MCF 10A (cell line): ENCODE measurements at regions not wholly inside any gene's neighbourhood (a gene's known extent, or its start where the extent isn't known, plus 50 kb on each side); places are given as distances from the start of the nearest gene placed in this dataset.
A peak's percentile ranks its signal among the peaks of the same experiment; 100 is the strongest.

ENCODE experiments used
- BruUV-seq: library from RNA; stranded (reverse); fragments of 400-500 nt; replicated peaks from 2 replicates; lab custom pipeline; 2021; lab: Mats Ljungman, UMichigan
- CTCF ChIA-PET: fragments of 300-600 bp; sonication (Branson Sonifier 250); formaldehyde crosslinking; extraction: SDS; loops from one replicate; lab custom pipeline; 2021; ENCODE audit warnings: antibody characterized with exemption, inconsistent platforms; lab: Yijun Ruan, JAX
- POLR2A ChIA-PET: fragments of 300-600, 350-650 bp; sonication (Branson Sonifier 250); formaldehyde crosslinking; extraction: SDS; loops from one replicate; lab custom pipeline; 2020; ENCODE audit warnings: antibody characterized with exemption, inconsistent platforms; lab: Yijun Ruan, JAX
- DNase-seq: peaks from one replicate; pipeline ENCODE4 v3.0.0-alpha.2; 2018; ENCODE audit not compliant: unreplicated experiment
- H3K27ac Mint-ChIP-seq: one replicate; pipeline ENCODE4 v1.8.0; 2022; ENCODE audit warnings: mild to moderate bottlenecking, low read depth, mixed read lengths; ENCODE audit not compliant: unreplicated experiment
- H3K27me3 Mint-ChIP-seq: one replicate; pipeline ENCODE4 v1.8.0; 2022; ENCODE audit warnings: mixed read lengths; ENCODE audit not compliant: insufficient read depth, unreplicated experiment
- H3K36me3 Mint-ChIP-seq: one replicate; pipeline ENCODE4 v1.8.0; 2022; ENCODE audit warnings: mild to moderate bottlenecking, moderate library complexity, mixed read lengths; ENCODE audit not compliant: insufficient read depth, unreplicated experiment
- H3K4me1 Mint-ChIP-seq: one replicate; pipeline ENCODE4 v1.8.0; 2022; ENCODE audit warnings: mixed read lengths; ENCODE audit not compliant: insufficient read depth, unreplicated experiment
- H3K4me3 Mint-ChIP-seq: one replicate; pipeline ENCODE4 v1.8.0; 2022; ENCODE audit warnings: mild to moderate bottlenecking, moderate library complexity, mixed read lengths; ENCODE audit not compliant: unreplicated experiment
- H3K9me3 Mint-ChIP-seq: one replicate; pipeline ENCODE4 v1.8.0; 2022; ENCODE audit warnings: mixed read lengths; ENCODE audit not compliant: unreplicated experiment
- intact Hi-C: fragments of 100-400 bp; cut with micrococcal nuclease; formaldehyde crosslinking; loops from 2 replicates; pipeline ENCODE4 v1.14.1; 2022
- TF ChIP-seq, protein P1 (sequence below): fragments of 200-600 bp; IDR thresholded peaks from one replicate; pipeline ENCODE4 v1.8.0; 2022; ENCODE audit warnings: antibody characterized with exemption, mild to moderate bottlenecking; ENCODE audit not compliant: unreplicated experiment

DNA sequence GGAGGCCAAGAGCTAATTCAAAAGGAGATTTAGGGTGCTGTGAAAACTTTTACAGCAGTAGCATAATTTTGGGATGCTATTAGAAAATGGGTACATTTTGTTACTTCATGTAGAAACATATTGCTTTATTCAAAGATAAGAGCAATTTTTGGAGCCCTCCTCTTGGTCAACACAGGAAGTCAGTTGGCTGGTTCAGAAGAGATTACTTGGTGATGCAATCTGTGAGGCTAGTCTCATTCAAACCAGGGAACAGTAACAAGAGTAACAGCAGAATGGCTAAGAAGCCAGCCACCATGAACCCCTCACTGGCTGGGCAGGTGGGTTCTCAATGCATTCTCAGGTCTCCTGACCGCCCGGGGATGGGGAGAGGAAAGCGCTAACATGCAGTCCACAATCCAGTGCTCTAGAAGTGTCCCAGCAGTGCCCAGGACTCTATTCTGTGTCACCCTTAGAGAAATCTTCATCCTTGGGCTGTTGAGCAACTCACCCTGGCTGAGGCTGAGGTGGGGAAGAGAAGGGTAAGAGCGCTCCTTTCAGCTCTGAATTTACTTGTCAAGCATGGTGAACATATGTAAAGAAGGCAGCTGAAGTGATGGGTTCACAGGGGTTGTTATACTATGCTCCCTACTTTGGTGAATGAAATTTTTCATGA is 262.2 kb upstream of the UBASH3B start:
- Mint-ChIP-seq H3K4me1 (peaks cover 6% of the 10 kb centered on the region), H3K36me3 (peaks cover 56% of the 10 kb centered on the region), H3K9me3 (peaks cover 9% of the 10 kb centered on the region), H3K4me3 (no peak overlapping the region), H3K27me3 (no peaks in the 10 kb centered on the region), H3K27ac (no peak overlapping the region)
- ChIA-PET CTCF (no interaction called here), POLR2A (interaction anchor here (1.1 to 1.4 kb wide), 3 partner anchors 10 to 19 kb away, joined by 3 to 4 read pairs (median 3); no protein-coding TSS in a partner anchor)
- intact Hi-C loops, result no loop called here
- BruUV-seq, result no TSS peak
- no peak for DNase-seq
- TF ChIP-seq, protein P1, sequence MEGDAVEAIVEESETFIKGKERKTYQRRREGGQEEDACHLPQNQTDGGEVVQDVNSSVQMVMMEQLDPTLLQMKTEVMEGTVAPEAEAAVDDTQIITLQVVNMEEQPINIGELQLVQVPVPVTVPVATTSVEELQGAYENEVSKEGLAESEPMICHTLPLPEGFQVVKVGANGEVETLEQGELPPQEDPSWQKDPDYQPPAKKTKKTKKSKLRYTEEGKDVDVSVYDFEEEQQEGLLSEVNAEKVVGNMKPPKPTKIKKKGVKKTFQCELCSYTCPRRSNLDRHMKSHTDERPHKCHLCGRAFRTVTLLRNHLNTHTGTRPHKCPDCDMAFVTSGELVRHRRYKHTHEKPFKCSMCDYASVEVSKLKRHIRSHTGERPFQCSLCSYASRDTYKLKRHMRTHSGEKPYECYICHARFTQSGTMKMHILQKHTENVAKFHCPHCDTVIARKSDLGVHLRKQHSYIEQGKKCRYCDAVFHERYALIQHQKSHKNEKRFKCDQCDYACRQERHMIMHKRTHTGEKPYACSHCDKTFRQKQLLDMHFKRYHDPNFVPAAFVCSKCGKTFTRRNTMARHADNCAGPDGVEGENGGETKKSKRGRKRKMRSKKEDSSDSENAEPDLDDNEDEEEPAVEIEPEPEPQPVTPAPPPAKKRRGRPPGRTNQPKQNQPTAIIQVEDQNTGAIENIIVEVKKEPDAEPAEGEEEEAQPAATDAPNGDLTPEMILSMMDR, result no peak

DNA sequence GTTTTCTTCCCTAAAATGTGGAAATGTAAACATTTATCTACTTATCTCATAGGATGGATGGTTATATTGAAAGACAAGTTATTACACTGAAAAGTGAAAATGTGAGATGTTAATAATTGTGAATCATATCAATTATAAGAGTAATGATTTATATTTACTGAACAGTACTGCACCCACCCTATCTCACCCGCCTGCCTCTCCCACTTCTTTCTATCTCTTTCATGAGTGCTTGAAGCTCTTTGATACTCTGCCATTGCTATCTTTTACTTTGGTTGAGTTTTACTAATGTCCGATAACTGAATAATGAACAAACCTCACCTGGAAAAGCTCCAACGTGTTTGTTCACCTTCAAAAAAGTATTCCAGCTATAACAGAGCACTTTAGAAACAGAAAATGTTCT is 263.0 kb upstream of the UBASH3B start:
- Mint-ChIP-seq H3K27ac (no peak overlapping the region), H3K27me3 (no peaks in the 10 kb centered on the region), H3K9me3 (peaks cover 9% of the 10 kb centered on the region), H3K36me3 (peaks cover 55% of the 10 kb centered on the region), H3K4me1 (no peaks in the 10 kb centered on the region), H3K4me3 (no peak overlapping the region)
- intact Hi-C loops, result no loop called here
- CTCF ChIA-PET, result interaction anchor here (1.5 kb wide), 1 partner anchor 737 kb away, joined by 5 read pairs; no protein-coding TSS in a partner anchor
- no TSS peak for BruUV-seq
- POLR2A ChIA-PET, result interaction anchor here (1.1 to 1.2 kb wide), 2 partner anchors 11 to 20 kb away, joined by 3 to 4 read pairs; no protein-coding TSS in a partner anchor
- no peak for DNase-seq
- TF ChIP-seq, protein P1, result no peak

DNA sequence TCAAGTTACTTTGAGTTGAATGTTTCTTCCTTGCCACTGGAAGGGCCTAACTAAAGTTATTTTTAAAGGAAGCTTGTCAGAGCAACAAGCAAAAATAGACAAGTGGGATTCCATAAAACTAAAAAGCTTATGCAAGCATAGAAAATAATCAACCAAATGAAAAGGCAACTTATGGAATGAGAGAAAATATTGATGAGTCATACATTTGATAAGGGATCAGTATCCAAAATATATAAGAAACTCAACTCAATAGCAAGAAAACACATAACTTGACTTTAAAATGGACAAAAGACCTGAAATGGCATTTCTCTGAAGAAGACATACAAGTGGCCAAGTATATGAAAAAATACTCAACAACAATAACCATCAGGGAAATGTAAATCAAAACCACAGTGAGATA is 264.5 kb upstream of the UBASH3B start:
- no TSS peak for BruUV-seq
- Mint-ChIP-seq H3K9me3 (peaks cover 9% of the 10 kb centered on the region), H3K4me3 (no peak overlapping the region), H3K27ac (no peak overlapping the region), H3K4me1 (no peaks in the 10 kb centered on the region), H3K36me3 (peaks cover 48% of the 10 kb centered on the region), H3K27me3 (no peaks in the 10 kb centered on the region)
- intact Hi-C loops, result no loop called here
- ChIA-PET CTCF (interaction anchor here (0.6 to 1.5 kb wide), 2 partner anchors 180 to 736 kb away, joined by 4 to 5 read pairs; no protein-coding TSS in a partner anchor), POLR2A (interaction anchor here (0.6 to 1.3 kb wide), 2 partner anchors 10 to 289 kb away, joined by 3 to 4 read pairs; no protein-coding TSS in a partner anchor)
- TF ChIP-seq, protein P1, result no peak
- DNase-seq, result no peak

DNA sequence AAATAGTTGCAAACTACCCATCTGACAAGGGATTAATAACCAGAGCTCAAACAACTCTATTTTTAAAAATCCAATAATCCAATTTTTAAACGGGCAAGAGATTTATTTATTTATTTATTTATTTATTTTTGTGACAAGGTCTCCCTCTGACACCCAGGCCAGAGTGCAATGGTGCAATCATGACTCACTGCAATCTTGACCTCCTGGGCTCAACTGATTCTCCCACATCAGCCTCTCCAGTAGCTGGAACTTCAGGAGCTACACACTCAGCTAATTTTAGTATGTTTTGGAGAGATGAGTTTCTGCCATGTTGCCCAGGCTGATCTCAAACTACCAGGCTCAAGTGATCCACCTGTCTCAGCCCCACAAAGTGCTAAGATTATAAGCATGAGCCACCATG is 267.2 kb upstream of the BLID start:
- peaks cover 15% of the 10 kb centered on the region for H3K9me3 Mint-ChIP-seq
- H3K4me1 Mint-ChIP-seq, result no peaks in the 10 kb centered on the region
- H3K36me3 Mint-ChIP-seq, result peaks cover 18% of the 10 kb centered on the region
- no TSS peak for BruUV-seq
- intact Hi-C loops, result no loop called here
- peak; percentile 20 for DNase-seq
- no peak overlapping the region for H3K27ac Mint-ChIP-seq
- no peak overlapping the region for H3K4me3 Mint-ChIP-seq
- TF ChIP-seq, protein P1, result no peak
- ChIA-PET POLR2A (interaction anchor here (1.4 kb wide), 1 partner anchor 15 kb away, joined by 3 read pairs; no protein-coding TSS in a partner anchor), CTCF (interaction anchor here (0.7 kb wide), 1 partner anchor 120 kb away, joined by 3 read pairs; no protein-coding TSS in a partner anchor)
- H3K27me3 Mint-ChIP-seq, result no peaks in the 10 kb centered on the region
